CD4-positive, CD25-positive, alpha-beta regulatory T cell (primary cell): ENCODE measurements at regions not wholly inside any gene's neighbourhood (a gene's known extent, or its start where the extent isn't known, plus 50 kb on each side); places are given as distances from the start of the nearest gene placed in this dataset.
"Not testable (repeated sequence)": the region's sequence is repeated elsewhere in the genome, so short reads cannot be mapped to it uniquely, and the experiment has no call there.

Experiments
- ATAC-seq, 2 donors: fragments of 150-1000 bp; cut with Tn5 transposase; one replicate each; pipeline ENCODE4 v1.10.0; 2021; ENCODE audit warnings: low read depth in 2 of 2, moderate number of reproducible peaks in 2 of 2, moderate library complexity in 1 of 2
- DNase-seq, 3 donors: peaks; one replicate each; pipeline versions ENCODE4 v3.0.0 to v3.0.0-alpha.2; 2012 to 2022; ENCODE audit warnings: mixed read lengths in 1 of 3
- H3K27ac ChIP-seq: one replicate; pipeline ENCODE4 v1.7.0; 2013; ENCODE audit warnings: mild to moderate bottlenecking, low read length; ENCODE audit not compliant: insufficient read depth, poor library complexity, severe bottlenecking
- H3K27me3 ChIP-seq: one replicate; pipeline ENCODE4 v1.7.0; 2013; ENCODE audit warnings: low read length; ENCODE audit not compliant: control insufficient read depth, insufficient read depth
- H3K36me3 ChIP-seq: one replicate; pipeline ENCODE4 v1.7.0; 2013; ENCODE audit warnings: mild to moderate bottlenecking, low read length, moderate library complexity; ENCODE audit not compliant: control insufficient read depth, insufficient read depth
- H3K4me1 ChIP-seq: 2 replicates; pipeline ENCODE4 v1.7.0; 2013; ENCODE audit warnings: mild to moderate bottlenecking, low read length; ENCODE audit not compliant: insufficient read depth, control insufficient read depth, poor library complexity, severe bottlenecking
- H3K4me3 ChIP-seq: one replicate; pipeline ENCODE4 v1.7.0; 2013; ENCODE audit warnings: low read depth, mild to moderate bottlenecking, low read length, moderate library complexity
- H3K9me3 ChIP-seq, 2 experiments: 1 replicate in 1 of 2; 2 replicates in 1 of 2; pipeline ENCODE4 v1.7.0; 2013; ENCODE audit warnings: low read length in 2 of 2, mild to moderate bottlenecking in 1 of 2, moderate library complexity in 1 of 2; ENCODE audit not compliant: control insufficient read depth in 2 of 2
- H3K27ac Mint-ChIP-seq, 3 donors: one replicate each; pipeline ENCODE4 v1.8.0; 2020 to 2022; ENCODE audit warnings: mild to moderate bottlenecking in 3 of 3, mixed read lengths in 3 of 3, moderate library complexity in 2 of 3
- H3K27me3 Mint-ChIP-seq: one replicate; pipeline ENCODE4 v1.8.0; 2022; ENCODE audit warnings: mild to moderate bottlenecking, mixed read lengths
- H3K36me3 Mint-ChIP-seq: one replicate; pipeline ENCODE4 v1.8.0; 2020; ENCODE audit warnings: mixed read lengths
- H3K4me1 Mint-ChIP-seq, 4 donors: one replicate each; pipeline ENCODE4 v1.8.0; 2020 to 2022; ENCODE audit warnings: mixed read lengths in 4 of 4, mild to moderate bottlenecking in 1 of 4
- H3K4me3 Mint-ChIP-seq, 4 donors: one replicate each; pipeline ENCODE4 v1.8.0; 2020 to 2022; ENCODE audit warnings: mild to moderate bottlenecking in 4 of 4, mixed read lengths in 4 of 4, moderate library complexity in 3 of 4
- H3K9me3 Mint-ChIP-seq, 7 donors: one replicate each; pipeline ENCODE4 v1.8.0; 2020 to 2022; ENCODE audit warnings: mixed read lengths in 7 of 7, mild to moderate bottlenecking in 3 of 7, moderate library complexity in 2 of 7

GRCh38 chr16:14011846-14012245, 59.3 kb upstream of the MRTFB start:
- Histone ChIP-seq H3K27ac (no peak overlapping the region), H3K36me3 (no peaks in the 10 kb centered on the region), H3K4me1 (no peaks in the 10 kb centered on the region), H3K4me3 (no peak overlapping the region), H3K27me3 (peaks cover 1% of the 10 kb centered on the region), H3K9me3 (no peaks in the 10 kb centered on the region)
- peaks cover 3 to 9% (median 6%) of the 10 kb centered on the region in 4 donors for H3K4me1 Mint-ChIP-seq
- peak overlapping the region in 1 of 3 donors; percentile 21 for H3K27ac Mint-ChIP-seq
- no peak for ATAC-seq
- H3K36me3 Mint-ChIP-seq = no peaks in the 10 kb centered on the region
- H3K27me3 Mint-ChIP-seq = peaks cover 22% of the 10 kb centered on the region
- DNase-seq = no peak
- no peak overlapping the region for H3K4me3 Mint-ChIP-seq
- peaks cover 0 to 2% (median 0%) of the 10 kb centered on the region in 7 donors for H3K9me3 Mint-ChIP-seq

- no peak overlapping the region for H3K27ac Mint-ChIP-seq
- no peak overlapping the region for H3K4me3 ChIP-seq
- H3K36me3 ChIP-seq = no peaks in the 10 kb centered on the region
- no peak for ATAC-seq
- H3K27me3 ChIP-seq = peaks cover 1% of the 10 kb centered on the region
- H3K27ac ChIP-seq = no peak overlapping the region
- peaks cover 0 to 2% (median 0%) of the 10 kb centered on the region in 4 donors for H3K4me1 Mint-ChIP-seq
- no peaks in the 10 kb centered on the region for H3K36me3 Mint-ChIP-seq
- H3K9me3 Mint-ChIP-seq = peaks cover 0 to 2% (median 0%) of the 10 kb centered on the region in 7 donors
- no peaks in the 10 kb centered on the region for H3K9me3 ChIP-seq
- H3K4me3 Mint-ChIP-seq = no peak overlapping the region
- no peaks in the 10 kb centered on the region for H3K4me1 ChIP-seq
- H3K27me3 Mint-ChIP-seq = peaks cover 20% of the 10 kb centered on the region
- no peak for DNase-seq
These were observed 58.0 kb upstream of the MRTFB start for GRCh38 chr16:14013145-14013570.

- Mint-ChIP-seq H3K36me3 (no peaks in the 10 kb centered on the region), H3K27me3 (peaks cover 17% of the 10 kb centered on the region), H3K4me1 (peaks cover 0 to 2% (median 0%) of the 10 kb centered on the region in 4 donors), H3K4me3 (no peak overlapping the region), H3K9me3 (peaks cover 0 to 2% (median 0%) of the 10 kb centered on the region in 7 donors), H3K27ac (no peak overlapping the region)
- Histone ChIP-seq H3K9me3 (no peaks in the 10 kb centered on the region), H3K36me3 (no peaks in the 10 kb centered on the region), H3K27ac (no peak overlapping the region), H3K4me3 (no peak overlapping the region), H3K4me1 (no peaks in the 10 kb centered on the region), H3K27me3 (peaks cover 1% of the 10 kb centered on the region)
- DNase-seq (no peak), ATAC-seq (no peak)
These were observed 57.4 kb upstream of the MRTFB start for GRCh38 chr16:14013571-14014283.

- no peak overlapping the region for H3K27ac ChIP-seq
- Mint-ChIP-seq H3K27ac (no peak overlapping the region), H3K36me3 (no peaks in the 10 kb centered on the region)
These were observed 56.9 kb upstream of the MRTFB start for GRCh38 chr16:14014284-14014625.

GRCh38 chr16:14015033-14015432, 56.1 kb upstream of the MRTFB start:
- Mint-ChIP-seq H3K36me3 (no peaks in the 10 kb centered on the region), H3K27ac (no peak overlapping the region)

More at GRCh38 chr16:14014284-14014625, 56.9 kb upstream of the MRTFB start:
- H3K27me3 Mint-ChIP-seq = peaks cover 22% of the 10 kb centered on the region
- Histone ChIP-seq H3K9me3 (no peaks in the 10 kb centered on the region), H3K4me3 (no peak overlapping the region), H3K4me1 (no peaks in the 10 kb centered on the region), H3K27me3 (peaks cover 1% of the 10 kb centered on the region), H3K36me3 (no peaks in the 10 kb centered on the region)
- H3K4me1 Mint-ChIP-seq = peaks cover 0 to 2% (median 0%) of the 10 kb centered on the region in 4 donors
- ATAC-seq (no peak), DNase-seq (no peak)
- no peak overlapping the region for H3K4me3 Mint-ChIP-seq
- H3K9me3 Mint-ChIP-seq = peaks cover 0 to 2% (median 0%) of the 10 kb centered on the region in 7 donors

GRCh38 chr16:14015461-14015860, 55.7 kb upstream of the MRTFB start:
- Histone ChIP-seq H3K4me1 (no peaks in the 10 kb centered on the region), H3K27me3 (no peaks in the 10 kb centered on the region), H3K36me3 (no peaks in the 10 kb centered on the region), H3K27ac (no peak overlapping the region), H3K4me3 (no peak overlapping the region), H3K9me3 (no peaks in the 10 kb centered on the region)
- Mint-ChIP-seq H3K9me3 (peaks cover 0 to 2% (median 0%) of the 10 kb centered on the region in 7 donors), H3K27ac (no peak overlapping the region), H3K4me3 (no peak overlapping the region), H3K36me3 (no peaks in the 10 kb centered on the region), H3K27me3 (peaks cover 16% of the 10 kb centered on the region), H3K4me1 (peaks cover 0 to 2% (median 0%) of the 10 kb centered on the region in 4 donors)
- DNase-seq (no peak), ATAC-seq (no peak)

More at GRCh38 chr16:14015033-14015432, 56.1 kb upstream of the MRTFB start:
- H3K9me3 ChIP-seq = no peaks in the 10 kb centered on the region
- H3K27me3 ChIP-seq = no peaks in the 10 kb centered on the region
- H3K4me3 ChIP-seq = no peak overlapping the region
- no peak overlapping the region for H3K27ac ChIP-seq
- peaks cover 0 to 2% (median 0%) of the 10 kb centered on the region in 4 donors for H3K4me1 Mint-ChIP-seq
- H3K36me3 ChIP-seq = no peaks in the 10 kb centered on the region
- H3K27me3 Mint-ChIP-seq = peaks cover 16% of the 10 kb centered on the region
- no peak overlapping the region for H3K4me3 Mint-ChIP-seq
- peaks cover 0 to 2% (median 0%) of the 10 kb centered on the region in 7 donors for H3K9me3 Mint-ChIP-seq
- DNase-seq (no peak), ATAC-seq (no peak)
- H3K4me1 ChIP-seq = no peaks in the 10 kb centered on the region

GRCh38 chr16:14015948-14016347, 55.2 kb upstream of the MRTFB start:
- no peak overlapping the region for H3K4me3 Mint-ChIP-seq
- H3K36me3 Mint-ChIP-seq = no peaks in the 10 kb centered on the region
- Histone ChIP-seq H3K36me3 (no peaks in the 10 kb centered on the region), H3K27ac (no peak overlapping the region), H3K4me1 (no peaks in the 10 kb centered on the region), H3K9me3 (no peaks in the 10 kb centered on the region), H3K27me3 (no peaks in the 10 kb centered on the region), H3K4me3 (no peak overlapping the region)
- peaks cover 0 to 2% (median 0%) of the 10 kb centered on the region in 7 donors for H3K9me3 Mint-ChIP-seq
- H3K4me1 Mint-ChIP-seq = peaks cover 0 to 2% (median 0%) of the 10 kb centered on the region in 4 donors
- ATAC-seq (no peak), DNase-seq (no peak)
- no peak overlapping the region for H3K27ac Mint-ChIP-seq
- H3K27me3 Mint-ChIP-seq = peaks cover 16% of the 10 kb centered on the region

GRCh38 chr16:14016362-14016761, 54.8 kb upstream of the MRTFB start:
- not testable (repeated sequence) for H3K36me3 ChIP-seq, H3K4me3 Mint-ChIP-seq

More at GRCh38 chr16:14016362-14016761, 54.8 kb upstream of the MRTFB start:
- H3K4me1 Mint-ChIP-seq, DNase-seq, H3K27me3 ChIP-seq, H3K9me3 Mint-ChIP-seq, H3K9me3 ChIP-seq, ATAC-seq, H3K27ac Mint-ChIP-seq, H3K36me3 Mint-ChIP-seq, H3K27ac ChIP-seq, H3K4me3 ChIP-seq, H3K4me1 ChIP-seq: not testable (repeated sequence)
- peaks cover 16% of the 10 kb centered on the region for H3K27me3 Mint-ChIP-seq
